ENCODE measurements at regions not wholly inside any gene's neighbourhood (a gene's known extent, or its start where the extent isn't known, plus 50 kb on each side); places are given as distances from the start of the nearest gene placed in this dataset.
A peak's percentile ranks its signal among the peaks of the same experiment; 100 is the strongest.

- TF ChIP-seq CTCF (IDR thresholded peaks at IDR 0.05; ENCODE audit: low read depth, low read length, missing control alignments), result peak; percentile 42
- in situ Hi-C loops (cut with HindIII; ENCODE audit: low sequenced_read_pairs), result no loop called here
- no peak for DNase-seq (ENCODE audit: low read depth)
- H3K4me3 ChIP-seq (ENCODE audit: low read depth, low read length), result no peak overlapping the region
Measured at GRCh38 chr2:16900405-16901025, 234.9 kb upstream of the CYRIA start.

- H3K4me3 ChIP-seq (ENCODE audit: low read depth, low read length), result no peak overlapping the region
- TF ChIP-seq CTCF (IDR thresholded peaks at IDR 0.05; ENCODE audit: low read depth, low read length, missing control alignments), result no peak
- no peak for DNase-seq (ENCODE audit: low read depth)
- in situ Hi-C loops (cut with HindIII; ENCODE audit: low sequenced_read_pairs), result no loop called here
Measured at GRCh38 chr2:16899958-16900357, 234.3 kb upstream of the CYRIA start.

GRCh38 chr2:16890081-16890480 lies 224.4 kb upstream of the CYRIA start:
- TF ChIP-seq CTCF (IDR thresholded peaks at IDR 0.05; ENCODE audit: low read depth, low read length, missing control alignments), result no peak
- H3K4me3 ChIP-seq (ENCODE audit: low read depth, low read length), result no peak overlapping the region
- in situ Hi-C loops (cut with HindIII; ENCODE audit: low sequenced_read_pairs), result no loop called here
- DNase-seq (ENCODE audit: low read depth), result no peak

GRCh38 chr2:16885027-16885426 lies 219.4 kb upstream of the CYRIA start:
- in situ Hi-C loops (cut with HindIII; ENCODE audit: low sequenced_read_pairs), result no loop called here
- no peak for TF ChIP-seq CTCF (IDR thresholded peaks at IDR 0.05; ENCODE audit: low read depth, low read length, missing control alignments)

GRCh38 chr2:16882706-16883105 lies 217.1 kb upstream of the CYRIA start:
- H3K4me3 ChIP-seq (ENCODE audit: low read depth, low read length), result no peak overlapping the region
- DNase-seq (ENCODE audit: low read depth), result no peak
- in situ Hi-C loops (cut with HindIII; ENCODE audit: low sequenced_read_pairs), result no loop called here
- TF ChIP-seq CTCF (IDR thresholded peaks at IDR 0.05; ENCODE audit: low read depth, low read length, missing control alignments), result no peak

More at GRCh38 chr2:16885027-16885426, 219.4 kb upstream of the CYRIA start:
- no peak for DNase-seq (ENCODE audit: low read depth)
- H3K4me3 ChIP-seq (ENCODE audit: low read depth, low read length), result no peak overlapping the region

GRCh38 chr2:16881122-16881521 lies 215.5 kb upstream of the CYRIA start:
- in situ Hi-C loops (cut with HindIII; ENCODE audit: low sequenced_read_pairs), result no loop called here
- DNase-seq (ENCODE audit: low read depth), result no peak
- no peak overlapping the region for H3K4me3 ChIP-seq (ENCODE audit: low read depth, low read length)
- no peak for TF ChIP-seq CTCF (IDR thresholded peaks at IDR 0.05; ENCODE audit: low read depth, low read length, missing control alignments)
